Testis (tissue), 2 donors: ENCODE measurements at regions not wholly inside any gene's neighbourhood (a gene's known extent, or its start where the extent isn't known, plus 50 kb on each side); places are given as distances from the start of the nearest gene placed in this dataset.

Experiments used
- DNase-seq: peaks from one replicate; pipeline ENCODE4 v3.0.0-alpha.2; 2019
- H3K27ac ChIP-seq, 2 donors: fragments of 200-600 bp; sonication (generic); one replicate each; pipeline ENCODE4 v1.5.1; 2019
- H3K27me3 ChIP-seq: fragments of 200-600 bp; sonication (generic); one replicate; pipeline ENCODE4 v1.5.1; 2019
- H3K36me3 ChIP-seq: fragments of 200-600 bp; sonication (generic); one replicate; pipeline ENCODE4 v1.5.1; 2017; ENCODE audit warnings: low read depth; ENCODE audit errors: missing control alignments
- H3K4me1 ChIP-seq: fragments of 200-600 bp; sonication (generic); one replicate; pipeline ENCODE4 v1.5.1; 2019
- H3K4me3 ChIP-seq, 2 donors: fragments of 200-600 bp; sonication (generic); one replicate each; pipeline ENCODE4 v1.5.1; 2017 to 2019
- H3K9me3 ChIP-seq: fragments of 200-600 bp; sonication (generic); one replicate; pipeline ENCODE4 v1.5.1; 2017
- CTCF ChIP-seq, 3 experiments: fragments of 450-650 bp in 2 of 3; fragments of 200-600 bp in 1 of 3; sonication (generic) in 1 of 3; IDR thresholded peaks; one replicate each; pipeline ENCODE4 v1.5.1; 2016 to 2019; ENCODE audit warnings: antibody characterized with exemption in 3 of 3, mild to moderate bottlenecking in 2 of 3, moderate library complexity in 1 of 3
- POLR2A ChIP-seq: fragments of 450-650 bp; IDR thresholded peaks from one replicate; pipeline ENCODE4 v1.6.1; 2017; ENCODE audit warnings: antibody characterized with exemption, mild to moderate bottlenecking, moderate library complexity
- WGBS, 2 donors: methylation state at CpG; one replicate each; pipeline ENCODE4 v1.1.5; 2018; 5-methylcytosine and 5-hydroxymethylcytosine counted together
- intact Hi-C: fragments of 100-400 bp; cut with DNase I; formaldehyde crosslinking; loops from one replicate; pipeline ENCODE4 v1.15.1; 2023; ENCODE audit warnings: low total_unique reads

- intact Hi-C loops = no loop called here
- Histone ChIP-seq H3K4me1 (no peaks in the 10 kb centered on the region), H3K36me3 (no peaks in the 10 kb centered on the region), H3K4me3 (no peak overlapping the region), H3K27me3 (no peaks in the 10 kb centered on the region), H3K27ac (no peak overlapping the region), H3K9me3 (no peaks in the 10 kb centered on the region)
- 75 to 77% methylated on average over 7 of the region's 7 CpGs for WGBS, 2 donors
- TF ChIP-seq CTCF (IDR thresholded peaks at IDR 0.05) = no peak
- no peak for TF ChIP-seq POLR2A
- no peak for DNase-seq
These were observed 152.8 kb downstream of the BCL11A start for GRCh38 chr2:60400462-60401246.

- TF ChIP-seq CTCF (IDR thresholded peaks at IDR 0.05) (no peak), POLR2A (no peak)
- Histone ChIP-seq H3K36me3 (no peaks in the 10 kb centered on the region), H3K9me3 (no peaks in the 10 kb centered on the region), H3K4me3 (no peak overlapping the region), H3K27ac (no peak overlapping the region), H3K4me1 (no peaks in the 10 kb centered on the region), H3K27me3 (no peaks in the 10 kb centered on the region)
- 67 to 75% methylated on average over 2 of the region's 2 CpGs for WGBS, 2 donors
- intact Hi-C loops = no loop called here
- DNase-seq = no peak
These were observed 159.0 kb downstream of the BCL11A start for GRCh38 chr2:60394463-60394862.

GRCh38 chr2:60391649-60392375 is 161.6 kb downstream of the BCL11A start:
- WGBS, 2 donors = 84 to 94% methylated on average over 5 to 7 of the region's 7 CpGs
- intact Hi-C loops = no loop called here
- H3K4me1 ChIP-seq = no peaks in the 10 kb centered on the region
- no peaks in the 10 kb centered on the region for H3K9me3 ChIP-seq
- no peak overlapping the region for H3K4me3 ChIP-seq
- TF ChIP-seq CTCF (IDR thresholded peaks at IDR 0.05) = no peak
- TF ChIP-seq POLR2A = no peak
- H3K36me3 ChIP-seq = no peaks in the 10 kb centered on the region
- no peak for DNase-seq
- no peaks in the 10 kb centered on the region for H3K27me3 ChIP-seq
- no peak overlapping the region for H3K27ac ChIP-seq

- TF ChIP-seq POLR2A (no peak), CTCF (IDR thresholded peaks at IDR 0.05) (no peak)
- Histone ChIP-seq H3K27me3 (no peaks in the 10 kb centered on the region), H3K4me3 (no peak overlapping the region), H3K27ac (no peak overlapping the region), H3K36me3 (no peaks in the 10 kb centered on the region), H3K4me1 (no peaks in the 10 kb centered on the region), H3K9me3 (no peaks in the 10 kb centered on the region)
- DNase-seq = no peak
- intact Hi-C loops = no loop called here
- 85 to 88% methylated on average over 6 of the region's 6 CpGs for WGBS, 2 donors
These were observed 162.2 kb downstream of the BCL11A start for GRCh38 chr2:60391230-60391629.
